GM21515 (cell line): ENCODE measurements at regions not wholly inside any gene's neighbourhood (a gene's known extent, or its start where the extent isn't known, plus 50 kb on each side); places are given as distances from the start of the nearest gene placed in this dataset.
"Not testable (repeated sequence)": the region's sequence is repeated elsewhere in the genome, so short reads cannot be mapped to it uniquely, and the experiment has no call there.

Experiments
- ATAC-seq: cut with Tn5 transposase; IDR thresholded peaks from one replicate; pipeline ENCODE4 v1.9.1; 2021; ENCODE audit not compliant: unreplicated experiment

DNA sequence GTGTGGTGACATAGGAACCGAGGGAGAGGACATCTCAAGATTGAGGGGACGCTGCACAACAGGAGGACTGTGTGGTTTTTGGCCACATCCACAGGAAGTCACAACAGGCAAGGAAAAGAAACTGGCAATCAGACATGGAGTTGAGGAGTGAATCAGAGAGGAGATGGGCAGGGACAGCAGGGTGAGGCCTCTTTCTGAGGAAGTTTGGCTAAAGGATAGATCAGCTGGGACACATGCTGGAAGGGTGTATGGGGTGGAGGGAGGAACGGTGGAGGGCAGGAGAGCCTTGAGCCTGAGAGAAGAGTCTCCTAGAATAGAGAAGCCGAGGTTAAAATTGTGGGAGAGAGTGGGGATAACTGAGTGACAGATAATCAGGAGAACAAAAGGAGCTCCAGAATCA lies 75.1 kb upstream of the CIDEA start:
- not testable (repeated sequence) for ATAC-seq

DNA sequence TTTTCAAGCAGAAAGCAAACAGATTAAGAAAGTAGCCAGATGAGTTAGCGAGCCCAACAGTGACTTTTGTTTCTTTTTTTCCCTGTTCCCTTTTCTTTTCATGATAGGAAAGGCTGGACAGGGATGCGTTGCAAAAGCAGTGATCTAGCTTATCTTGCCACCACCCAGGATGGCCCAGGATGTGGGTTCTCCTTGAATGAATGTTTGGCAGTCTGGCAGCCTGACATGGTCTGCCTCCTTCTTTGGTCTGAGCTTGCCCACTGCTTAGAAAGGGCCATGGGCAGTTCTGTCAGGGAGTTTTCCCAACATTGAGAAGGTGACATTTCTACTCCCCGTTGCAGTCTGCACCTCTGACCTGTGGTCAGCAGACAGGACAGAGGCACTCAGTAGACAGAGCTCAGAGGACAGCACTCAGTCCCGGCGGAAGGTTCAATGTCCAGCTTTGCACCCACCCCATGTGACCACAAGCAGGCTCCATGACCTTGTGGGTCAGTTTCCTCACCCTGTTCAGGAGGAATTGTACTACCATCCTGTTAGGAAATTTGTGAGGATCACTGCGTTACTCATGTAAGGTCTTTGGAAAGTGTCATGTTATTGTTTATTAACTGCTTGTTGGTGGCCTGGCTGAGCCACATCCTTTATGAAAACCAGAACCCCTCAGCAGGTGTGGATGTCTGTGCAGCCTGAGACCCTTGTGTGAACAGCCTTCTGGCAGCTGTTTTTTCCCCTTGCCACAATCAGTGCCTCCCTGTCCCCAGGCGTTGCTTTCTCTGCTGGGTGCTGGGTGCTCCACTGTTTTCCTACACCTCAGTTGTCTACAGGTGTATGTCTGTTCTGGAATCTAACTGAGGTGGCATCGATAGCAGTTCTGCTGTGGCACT lies 74.2 kb upstream of the CIDEA start:
- ATAC-seq = peak; percentile 62

DNA sequence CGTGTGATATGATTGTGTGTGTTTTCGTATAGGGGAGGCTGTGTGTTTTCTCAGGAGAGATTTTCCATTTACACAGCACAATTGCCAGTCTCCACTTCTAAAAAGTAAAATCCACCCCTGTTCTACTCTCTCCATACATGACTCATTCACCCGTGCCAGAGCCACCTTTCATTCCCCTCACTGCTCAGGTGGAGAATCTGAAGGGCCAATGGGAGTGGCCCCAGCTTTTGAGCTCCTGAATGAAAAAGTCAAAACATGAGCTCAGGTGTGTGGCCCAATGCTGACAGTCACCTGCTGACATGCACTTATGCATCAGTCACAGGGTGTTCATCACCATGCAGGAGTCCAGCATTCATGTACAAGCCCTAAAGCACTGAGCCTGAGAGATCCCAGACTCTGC lies 55.4 kb upstream of the CIDEA start:
- not testable (repeated sequence) for ATAC-seq

- ATAC-seq = peak; percentile 95
Observed at GRCh38 chr18:12200186-12200585, 54.0 kb upstream of the CIDEA start.
